HEK293T (cell line): ENCODE measurements at regions not wholly inside any gene's neighbourhood (a gene's known extent, or its start where the extent isn't known, plus 50 kb on each side); places are given as distances from the start of the nearest gene placed in this dataset.

Experiments used
- CTCF ChIA-PET: fragments of 350-600 bp; formaldehyde crosslinking; extraction: SDS; loops from one replicate; lab custom pipeline; 2021; ENCODE audit warnings: antibody characterized with exemption, inconsistent platforms; lab: Yijun Ruan, JAX
- POLR2A ChIA-PET: fragments of 350-600 bp; formaldehyde crosslinking; extraction: SDS; loops from one replicate; lab custom pipeline; 2020; ENCODE audit warnings: antibody characterized with exemption, inconsistent platforms; lab: Yijun Ruan, JAX
- DNase-seq: peaks from one replicate; pipeline ENCODE4 v3.0.0; 2012; ENCODE audit warnings: mixed read lengths; ENCODE audit errors: extremely low spot score
- ARNT ChIP-seq: fragments of 450-650 bp; IDR thresholded peaks from 2 replicates; pipeline ENCODE4 v1.6.1; 2017; ENCODE audit warnings: mild to moderate bottlenecking
- BHLHE40 ChIP-seq: fragments of 450-650 bp; IDR thresholded peaks from 2 replicates; pipeline ENCODE4 v1.6.1; 2016; ENCODE audit warnings: mild to moderate bottlenecking, moderate library complexity, borderline replicate concordance
- CTBP1 ChIP-seq: fragments of 450-650 bp; IDR thresholded peaks from 2 replicates; pipeline ENCODE4 v1.6.1; 2016; ENCODE audit warnings: borderline replicate concordance
- ELF4 ChIP-seq: fragments of 450-650 bp; IDR thresholded peaks from 2 replicates; pipeline ENCODE4 v1.6.1; 2017; ENCODE audit warnings: antibody characterized with exemption
- FOXA1 ChIP-seq: fragments of 450-650 bp; IDR thresholded peaks from 2 replicates; pipeline ENCODE4 v1.6.1; 2016; ENCODE audit warnings: mild to moderate bottlenecking
- FOXK2 ChIP-seq: fragments of 450-650 bp; IDR thresholded peaks from 2 replicates; pipeline ENCODE4 v1.6.1; 2016; ENCODE audit warnings: mild to moderate bottlenecking
- FOXM1 ChIP-seq: fragments of 450-650 bp; IDR thresholded peaks from 2 replicates; pipeline ENCODE4 v1.6.1; 2017; ENCODE audit warnings: mild to moderate bottlenecking, borderline replicate concordance
- HDGF ChIP-seq: fragments of 450-650 bp; IDR thresholded peaks from 2 replicates; pipeline ENCODE4 v1.6.1; 2017; ENCODE audit warnings: antibody characterized with exemption, borderline replicate concordance
- L3MBTL2 ChIP-seq: fragments of 450-650 bp; conservative IDR thresholded peaks from 2 replicates; pipeline ENCODE4 v1.6.1; 2016; ENCODE audit warnings: mild to moderate bottlenecking
- LEF1 ChIP-seq: fragments of 450-650 bp; IDR thresholded peaks from 2 replicates; pipeline ENCODE4 v1.6.1; 2017; ENCODE audit warnings: mild to moderate bottlenecking, borderline replicate concordance
- NFRKB ChIP-seq: fragments of 450-650 bp; IDR thresholded peaks from 2 replicates; pipeline ENCODE4 v1.6.1; 2016; ENCODE audit warnings: mild to moderate bottlenecking, moderate library complexity
- SP1 ChIP-seq: fragments of 450-650 bp; IDR thresholded peaks from 2 replicates; pipeline ENCODE4 v1.6.1; 2017
- SUZ12 ChIP-seq: fragments of 450-650 bp; IDR thresholded peaks from 2 replicates; pipeline ENCODE4 v1.6.1; 2016; ENCODE audit warnings: mild to moderate bottlenecking
- TARDBP ChIP-seq: fragments of 450-650 bp; IDR thresholded peaks from 2 replicates; pipeline ENCODE4 v1.6.1; 2016
- ZNF384 ChIP-seq: fragments of 450-650 bp; IDR thresholded peaks from 2 replicates; pipeline ENCODE4 v1.6.1; 2016
- TF ChIP-seq, protein P1 (sequence below): fragments of 450-650 bp; IDR thresholded peaks from 2 replicates; pipeline ENCODE4 v1.6.1; 2016

DNA sequence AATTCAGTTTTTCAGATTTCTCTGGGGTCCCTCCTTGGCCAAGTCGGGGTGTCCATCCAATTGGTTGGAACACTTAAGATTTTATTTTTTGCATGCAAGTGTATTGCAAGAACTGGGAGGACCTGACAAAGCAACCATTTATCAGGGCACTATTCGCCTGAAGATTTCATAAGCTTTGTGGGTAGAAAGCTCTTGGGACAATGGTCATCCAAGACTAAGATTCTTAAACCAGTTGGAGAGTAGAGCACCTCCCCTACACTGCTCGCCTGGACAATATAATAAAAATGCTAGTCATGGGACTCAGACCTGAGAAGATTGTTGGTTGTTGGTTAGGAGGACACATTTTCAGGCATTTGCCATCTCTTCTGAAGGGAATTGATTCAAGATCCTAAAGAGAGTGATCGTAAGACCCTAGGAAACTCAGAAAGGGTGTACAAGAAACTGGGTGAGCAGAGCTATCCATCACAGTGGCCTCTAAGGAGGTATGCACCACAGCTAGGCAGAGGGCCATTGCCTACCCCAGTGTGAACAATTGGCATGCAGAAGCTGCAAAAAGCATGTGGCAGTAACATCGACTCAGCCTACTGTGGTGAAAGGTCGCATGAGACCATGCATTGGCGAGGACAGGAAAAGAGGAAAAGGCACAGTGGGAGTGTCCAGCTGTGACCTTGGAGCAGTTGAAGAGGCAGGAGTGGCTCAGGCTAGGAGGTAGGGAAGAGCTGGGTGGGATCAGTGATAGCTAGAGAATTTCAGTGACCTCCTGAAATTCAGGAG lies 1235.3 kb upstream of the AUTS2 start:
- POLR2A ChIA-PET: no interaction called here
- no peak for DNase-seq
- no peak for TF ChIP-seq BHLHE40
- TF ChIP-seq ARNT: no peak
- TF ChIP-seq CTBP1: no peak
- TF ChIP-seq, protein P1, sequence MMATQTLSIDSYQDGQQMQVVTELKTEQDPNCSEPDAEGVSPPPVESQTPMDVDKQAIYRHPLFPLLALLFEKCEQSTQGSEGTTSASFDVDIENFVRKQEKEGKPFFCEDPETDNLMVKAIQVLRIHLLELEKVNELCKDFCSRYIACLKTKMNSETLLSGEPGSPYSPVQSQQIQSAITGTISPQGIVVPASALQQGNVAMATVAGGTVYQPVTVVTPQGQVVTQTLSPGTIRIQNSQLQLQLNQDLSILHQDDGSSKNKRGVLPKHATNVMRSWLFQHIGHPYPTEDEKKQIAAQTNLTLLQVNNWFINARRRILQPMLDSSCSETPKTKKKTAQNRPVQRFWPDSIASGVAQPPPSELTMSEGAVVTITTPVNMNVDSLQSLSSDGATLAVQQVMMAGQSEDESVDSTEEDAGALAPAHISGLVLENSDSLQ: no peak
- no peak for TF ChIP-seq FOXM1
- no peak for TF ChIP-seq TARDBP
- no peak for TF ChIP-seq NFRKB
- CTCF ChIA-PET: no interaction called here

DNA sequence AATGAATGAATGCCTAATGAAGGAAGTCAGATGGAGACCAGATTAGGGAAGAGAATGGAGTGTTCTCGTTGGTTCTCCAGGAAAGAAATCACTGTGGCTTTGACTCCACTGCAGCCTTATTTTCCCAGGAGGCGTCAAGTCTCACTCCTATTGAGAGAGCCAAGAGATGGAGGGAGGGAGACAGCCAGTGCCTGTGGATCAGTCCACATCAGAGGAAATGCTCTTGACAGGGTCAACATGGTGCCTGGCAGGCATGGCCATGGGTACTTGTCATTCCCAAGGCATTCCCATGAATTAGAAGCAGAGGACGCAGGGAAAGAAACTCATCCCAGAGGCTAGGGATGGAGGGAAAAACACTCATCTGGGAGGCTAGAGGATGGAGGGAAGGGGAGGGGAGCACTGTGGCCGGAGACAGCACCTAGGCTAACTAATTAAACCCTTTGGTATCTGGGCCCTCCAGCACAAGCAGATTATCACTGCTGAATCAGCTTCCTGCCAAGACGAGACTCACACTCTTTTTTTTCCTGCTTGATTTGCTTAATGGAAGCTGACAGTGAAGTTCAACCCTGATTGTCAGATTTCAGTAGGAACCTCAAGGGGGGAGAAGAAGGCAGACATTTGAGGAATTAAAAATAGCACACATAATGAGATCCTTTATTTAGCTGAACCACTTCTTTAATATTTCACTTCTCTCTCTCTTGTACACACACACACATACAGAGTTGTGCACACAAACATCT lies 1233.2 kb upstream of the AUTS2 start:
- TF ChIP-seq FOXM1: no peak
- TF ChIP-seq L3MBTL2: no peak
- no peak for TF ChIP-seq BHLHE40
- no peak for TF ChIP-seq HDGF
- TF ChIP-seq FOXA1: no peak
- no peak for TF ChIP-seq TARDBP
- no peak for TF ChIP-seq LEF1
- TF ChIP-seq ELF4: no peak
- no peak for TF ChIP-seq CTBP1
- no peak for TF ChIP-seq SUZ12
- TF ChIP-seq, protein P1: no peak
- no peak for TF ChIP-seq ZNF384
- no peak for TF ChIP-seq ARNT
- no peak for TF ChIP-seq SP1
- TF ChIP-seq FOXK2: no peak
- TF ChIP-seq NFRKB: no peak
- POLR2A ChIA-PET: no interaction called here
- DNase-seq: no peak
- CTCF ChIA-PET: interaction anchor here (0.6 kb wide), 1 partner anchor 881 kb away, joined by 5 read pairs; no protein-coding TSS in a partner anchor

DNA sequence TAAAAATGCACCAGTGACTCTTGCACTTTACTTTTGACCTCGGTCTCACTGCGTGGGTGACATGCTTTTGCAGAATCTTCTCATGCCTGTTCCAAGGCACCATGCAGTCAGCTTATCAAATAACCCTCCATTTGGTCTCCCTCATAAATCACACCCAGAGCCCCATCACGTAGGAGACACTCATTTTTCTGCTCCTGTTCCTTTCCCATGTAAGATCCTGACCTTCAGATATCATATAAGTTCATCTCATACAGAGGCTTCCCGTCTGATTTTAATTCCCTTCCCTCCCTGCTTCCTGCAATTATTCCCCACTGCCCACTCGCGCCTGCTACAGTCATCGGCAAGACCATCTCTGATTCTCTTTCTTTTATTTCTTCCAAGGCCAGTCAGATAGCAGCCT lies 1226.3 kb upstream of the AUTS2 start:
- ChIA-PET CTCF (no interaction called here), POLR2A (no interaction called here)
- no peak for DNase-seq
- TF ChIP-seq FOXK2 (no peak), BHLHE40 (no peak)

DNA sequence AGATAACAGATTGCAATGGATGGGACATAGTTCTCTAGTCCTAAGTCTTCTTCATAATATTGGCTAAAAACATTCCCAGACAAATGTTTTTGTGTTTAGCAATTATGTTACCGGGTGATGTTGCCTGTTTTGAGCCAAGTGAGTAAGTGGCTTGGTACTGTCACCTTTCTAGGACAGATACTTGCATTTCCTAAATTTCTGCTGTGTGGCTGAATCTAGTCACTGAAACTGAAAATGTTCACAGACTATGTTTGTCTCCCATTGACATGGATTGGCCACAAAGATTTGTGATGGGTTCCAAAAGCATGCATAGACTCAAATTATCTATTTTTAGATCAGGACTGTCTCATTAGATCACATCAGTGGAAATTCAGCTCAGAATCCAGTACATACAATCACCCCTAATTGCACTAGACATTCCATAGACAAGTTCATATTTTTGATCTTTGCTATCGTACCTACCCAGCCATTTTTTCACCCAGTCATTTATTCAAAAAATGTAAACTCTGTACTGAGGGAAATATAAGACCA lies 1222.1 kb upstream of the AUTS2 start:
- DNase-seq: no peak
- ChIA-PET CTCF (no interaction called here), POLR2A (no interaction called here)
- TF ChIP-seq ELF4 (no peak), FOXK2 (no peak), FOXM1 (no peak), FOXA1 (no peak)

DNA sequence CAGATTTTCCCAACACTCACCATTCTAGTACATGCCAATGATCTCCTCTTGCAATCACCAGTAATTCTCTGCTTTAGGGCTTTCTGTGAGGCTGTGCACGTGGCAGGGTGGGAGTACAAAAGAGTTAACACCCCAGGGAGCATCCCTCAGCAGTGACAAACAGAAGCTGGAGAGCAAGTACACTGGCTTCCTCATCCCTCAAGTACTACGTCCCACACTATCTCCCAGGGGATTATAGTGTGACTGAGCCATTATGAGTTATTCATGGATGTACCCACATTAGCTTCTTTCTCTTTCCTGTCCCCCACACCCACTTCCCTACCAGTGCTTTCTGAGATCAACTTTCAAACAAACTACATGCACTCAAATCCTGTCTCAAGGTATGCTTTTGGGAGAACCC lies 1216.5 kb upstream of the AUTS2 start:
- CTCF ChIA-PET: no interaction called here
- POLR2A ChIA-PET: interaction anchor here (0.6 kb wide), 1 partner anchor 867 kb away, joined by 3 read pairs; no protein-coding TSS in a partner anchor
- TF ChIP-seq BHLHE40 (no peak), CTBP1 (no peak), TARDBP (no peak), FOXM1 (no peak), ELF4 (no peak), L3MBTL2 (no peak), LEF1 (no peak), ZNF384 (no peak), FOXK2 (no peak), NFRKB (no peak), FOXA1 (no peak), HDGF (no peak), SP1 (no peak), ARNT (no peak), SUZ12 (no peak)
- TF ChIP-seq, protein P1: no peak
- no peak for DNase-seq

DNA sequence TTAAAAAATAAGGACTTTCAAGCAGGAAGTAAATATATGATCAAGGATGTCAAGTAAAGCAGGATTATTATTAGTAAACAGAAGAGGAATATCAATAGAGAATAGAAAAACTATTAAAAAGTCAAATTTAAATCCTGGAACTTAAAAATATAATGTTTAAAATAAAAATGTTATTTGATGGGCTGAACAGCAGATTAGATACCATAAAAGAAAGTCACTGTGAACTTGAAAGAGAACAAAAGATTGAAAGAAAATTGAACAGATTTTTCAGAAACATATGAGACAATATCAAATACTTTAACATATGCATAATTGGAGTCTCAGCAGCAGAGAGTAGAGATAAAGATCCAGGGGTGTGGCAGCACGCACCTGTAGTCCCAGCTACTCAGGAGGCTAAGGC lies 1213.7 kb upstream of the AUTS2 start:
- ChIA-PET POLR2A (no interaction called here), CTCF (interaction anchor here (0.6 kb wide), 1 partner anchor 40 kb away, joined by 3 read pairs; no protein-coding TSS in a partner anchor)
- no peak for TF ChIP-seq HDGF
- no peak for TF ChIP-seq BHLHE40
- DNase-seq: no peak

DNA sequence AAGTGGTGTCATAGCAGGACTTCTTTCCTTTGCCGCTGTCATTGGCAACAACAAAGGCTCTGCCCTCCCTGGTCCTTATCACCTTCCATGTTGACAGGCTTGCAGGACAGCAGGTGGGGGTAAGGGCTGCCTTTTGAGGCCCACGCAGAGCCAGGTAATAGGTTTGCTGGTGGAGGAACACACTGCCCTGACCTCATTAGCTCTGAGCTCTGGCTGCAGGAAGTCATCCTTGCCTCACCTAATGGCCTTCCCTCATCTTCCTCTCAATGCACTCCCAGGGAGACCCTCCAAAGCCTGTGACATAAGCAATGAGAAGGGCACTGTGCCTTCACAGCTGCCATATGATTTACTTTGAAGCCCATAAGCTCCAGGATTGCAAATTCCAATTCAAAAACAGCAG lies 1205.2 kb upstream of the AUTS2 start:
- POLR2A ChIA-PET: no interaction called here
- no peak for DNase-seq
- TF ChIP-seq, protein P1: no peak
- TF ChIP-seq FOXK2 (no peak), BHLHE40 (no peak)
- CTCF ChIA-PET: no interaction called here
